ENCODE measurements at regions not wholly inside any gene's neighbourhood (a gene's known extent, or its start where the extent isn't known, plus 50 kb on each side); places are given as distances from the start of the nearest gene placed in this dataset.
A peak's percentile ranks its signal among the peaks of the same experiment; 100 is the strongest.

DNA sequence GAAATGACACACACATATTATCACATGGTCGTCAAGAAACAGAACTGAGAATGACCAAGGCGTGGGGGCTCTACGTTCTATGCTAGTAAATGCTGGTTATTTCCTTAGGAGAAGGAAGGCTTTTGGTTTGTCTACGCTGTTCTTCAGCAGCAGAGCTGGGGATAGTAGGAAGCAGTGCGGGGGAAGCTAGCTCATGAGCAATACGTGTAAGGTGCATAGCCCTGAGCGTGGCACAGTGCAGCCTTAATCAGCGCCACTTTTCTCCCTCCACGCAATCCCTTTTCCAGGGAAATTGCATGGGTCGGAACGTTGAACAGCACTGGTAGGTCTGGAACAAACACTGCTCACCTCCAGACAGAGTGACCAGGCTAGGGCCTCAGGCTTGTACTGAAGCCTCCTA is 199.6 kb upstream of the FBXO11 start:
- no peak for DNase-seq
- intact Hi-C loops (cut with DNase I): loop anchor here (2.0 to 5.0 kb wide), 4 partner anchors 199 to 669 kb away; partner anchors contain the start of genes FBXO11 and MSH6
- Histone ChIP-seq H3K4me1 (peaks cover 0 to 18% (median 10%) of the 10 kb centered on the region in 4 donors), H3K4me3 (no peak overlapping the region), H3K27ac (peak overlapping the region in 1 of 4 donors; percentile 71), H3K27me3 (no peaks in the 10 kb centered on the region), H3K9me3 (no peaks in the 10 kb centered on the region), H3K36me3 (no peaks in the 10 kb centered on the region)
- no peak for TF ChIP-seq POLR2A (IDR thresholded peaks at IDR 0.05)
- TF ChIP-seq, protein P1, sequence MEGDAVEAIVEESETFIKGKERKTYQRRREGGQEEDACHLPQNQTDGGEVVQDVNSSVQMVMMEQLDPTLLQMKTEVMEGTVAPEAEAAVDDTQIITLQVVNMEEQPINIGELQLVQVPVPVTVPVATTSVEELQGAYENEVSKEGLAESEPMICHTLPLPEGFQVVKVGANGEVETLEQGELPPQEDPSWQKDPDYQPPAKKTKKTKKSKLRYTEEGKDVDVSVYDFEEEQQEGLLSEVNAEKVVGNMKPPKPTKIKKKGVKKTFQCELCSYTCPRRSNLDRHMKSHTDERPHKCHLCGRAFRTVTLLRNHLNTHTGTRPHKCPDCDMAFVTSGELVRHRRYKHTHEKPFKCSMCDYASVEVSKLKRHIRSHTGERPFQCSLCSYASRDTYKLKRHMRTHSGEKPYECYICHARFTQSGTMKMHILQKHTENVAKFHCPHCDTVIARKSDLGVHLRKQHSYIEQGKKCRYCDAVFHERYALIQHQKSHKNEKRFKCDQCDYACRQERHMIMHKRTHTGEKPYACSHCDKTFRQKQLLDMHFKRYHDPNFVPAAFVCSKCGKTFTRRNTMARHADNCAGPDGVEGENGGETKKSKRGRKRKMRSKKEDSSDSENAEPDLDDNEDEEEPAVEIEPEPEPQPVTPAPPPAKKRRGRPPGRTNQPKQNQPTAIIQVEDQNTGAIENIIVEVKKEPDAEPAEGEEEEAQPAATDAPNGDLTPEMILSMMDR (IDR thresholded peaks at IDR 0.05): no peak
- TF ChIP-seq EP300 (IDR thresholded peaks at IDR 0.05): no peak
- no peak for TF ChIP-seq POLR2AphosphoS5 (IDR thresholded peaks at IDR 0.05)
- 85 to 88% methylated on average over 11 of the region's 11 CpGs for WGBS, 2 donors

DNA sequence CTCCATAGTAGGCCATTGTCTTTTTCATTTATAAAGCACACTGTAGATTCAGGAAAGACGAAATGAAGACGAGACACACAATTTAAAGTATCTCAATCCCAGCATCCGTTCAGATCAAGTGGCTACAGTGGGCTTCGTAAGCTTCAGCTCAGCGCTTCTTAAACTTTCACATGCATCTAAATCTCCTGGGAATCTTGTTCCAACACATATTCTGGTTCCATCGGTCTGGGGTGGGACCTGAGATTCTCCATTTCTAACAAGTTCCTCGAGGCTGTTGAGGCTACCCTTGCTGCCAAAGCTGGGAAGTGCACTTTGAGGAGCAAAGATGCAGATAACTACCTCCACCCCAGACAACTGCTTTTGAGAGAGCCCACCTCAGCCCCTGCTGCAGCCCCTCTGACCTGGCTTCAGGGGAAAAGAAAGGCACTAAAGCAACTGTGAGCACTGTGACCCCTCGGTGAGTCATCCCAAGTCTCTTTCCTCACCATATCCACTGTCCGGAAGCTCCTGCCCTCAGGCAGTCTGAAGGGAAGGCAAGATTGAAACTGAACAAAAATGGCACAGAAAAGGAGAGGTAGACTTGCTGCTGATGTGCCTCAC is 201.1 kb upstream of the FBXO11 start:
- peak overlapping the region in 3 of 4 donors; percentile 69 to 71 (median 69) for H3K27ac ChIP-seq

GRCh38 chr2:48108455-48108854 is 202.2 kb upstream of the FBXO11 start:
- DNase-seq: no peak
- Histone ChIP-seq H3K36me3 (no peaks in the 10 kb centered on the region), H3K4me3 (no peak overlapping the region), H3K9me3 (no peaks in the 10 kb centered on the region), H3K27me3 (no peaks in the 10 kb centered on the region), H3K27ac (no peak overlapping the region), H3K4me1 (peaks cover 0 to 28% (median 17%) of the 10 kb centered on the region in 4 donors)
- intact Hi-C loops (cut with DNase I): loop anchor here (5.0 kb wide), 1 partner anchor 326 kb away; the partner anchor contains the start of gene MSH6
- WGBS, 2 donors: 85 to 88% methylated on average over 1 of the region's 1 CpG
- TF ChIP-seq POLR2A (IDR thresholded peaks at IDR 0.05) (no peak), POLR2AphosphoS5 (IDR thresholded peaks at IDR 0.05) (no peak), EP300 (IDR thresholded peaks at IDR 0.05) (no peak)
- TF ChIP-seq, protein P1 (IDR thresholded peaks at IDR 0.05): no peak

More for the DNA sequence above, 201.1 kb upstream of the FBXO11 start:
- Histone ChIP-seq H3K4me3 (no peak overlapping the region), H3K4me1 (peaks cover 0 to 27% (median 17%) of the 10 kb centered on the region in 4 donors), H3K9me3 (no peaks in the 10 kb centered on the region), H3K27me3 (no peaks in the 10 kb centered on the region), H3K36me3 (no peaks in the 10 kb centered on the region)
- WGBS, 2 donors: 71 to 74% methylated on average over 9 of the region's 9 CpGs
- DNase-seq: no peak
- intact Hi-C loops (cut with DNase I): loop anchor here (2.0 to 5.0 kb wide), 4 partner anchors 201 to 671 kb away; partner anchors contain the start of genes FBXO11 and MSH6
- no peak for TF ChIP-seq POLR2AphosphoS5 (IDR thresholded peaks at IDR 0.05)
- TF ChIP-seq POLR2A (IDR thresholded peaks at IDR 0.05): no peak
- TF ChIP-seq, protein P1 (IDR thresholded peaks at IDR 0.05): no peak
- TF ChIP-seq EP300 (IDR thresholded peaks at IDR 0.05): no peak

DNA sequence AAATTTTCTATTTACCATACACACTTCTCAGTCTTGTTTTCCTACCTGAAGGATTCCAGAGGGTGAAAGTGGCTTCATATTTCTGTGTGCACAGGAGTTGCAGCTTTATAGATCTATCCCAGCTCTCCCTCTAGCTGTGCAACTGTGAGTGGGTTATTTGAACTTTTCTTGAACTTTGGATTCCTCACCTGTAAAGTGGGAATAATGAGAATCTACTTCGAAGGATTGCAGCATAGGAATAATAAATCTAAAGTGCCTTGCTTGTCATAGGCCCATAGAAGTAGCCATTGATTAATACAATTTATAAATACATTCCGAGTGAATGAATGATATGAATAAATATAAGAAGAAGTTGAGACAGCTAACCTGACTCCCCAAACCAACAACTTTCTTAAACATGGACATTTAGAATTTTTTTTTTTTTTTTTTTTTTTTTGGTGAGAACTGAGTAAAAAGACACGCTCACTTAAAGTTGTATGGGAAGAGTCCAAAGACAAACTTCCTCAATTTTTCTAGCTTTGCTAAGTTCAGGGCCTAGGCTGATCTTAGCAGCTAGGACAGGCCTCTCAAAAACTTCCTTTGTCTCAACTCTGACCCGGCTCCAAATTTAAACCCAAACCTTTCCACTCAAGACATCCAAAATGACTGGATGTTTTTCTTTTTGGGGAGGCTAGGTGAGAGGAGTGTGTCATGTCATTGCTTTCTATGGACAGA is 203.3 kb upstream of the FBXO11 start:
- 68 to 77% methylated on average over 4 of the region's 4 CpGs for WGBS, 2 donors
- peaks cover 0 to 28% (median 17%) of the 10 kb centered on the region in 4 donors for H3K4me1 ChIP-seq
- no peaks in the 10 kb centered on the region for H3K27me3 ChIP-seq
- TF ChIP-seq, protein P1 (IDR thresholded peaks at IDR 0.05): no peak
- TF ChIP-seq POLR2AphosphoS5 (IDR thresholded peaks at IDR 0.05) (no peak), POLR2A (IDR thresholded peaks at IDR 0.05) (no peak), EP300 (IDR thresholded peaks at IDR 0.05) (no peak)
- H3K36me3 ChIP-seq: no peaks in the 10 kb centered on the region
- no peak overlapping the region for H3K4me3 ChIP-seq
- DNase-seq: no peak
- intact Hi-C loops (cut with DNase I): loop anchor here (5.0 kb wide), 1 partner anchor 327 kb away; the partner anchor contains the start of gene MSH6
- H3K9me3 ChIP-seq: no peaks in the 10 kb centered on the region
- no peak overlapping the region for H3K27ac ChIP-seq

Data from sigmoid colon (tissue), 6 donors.